NCI-H187 treated with DMSO at 0.1 percent for 48 hours (cell line): ENCODE measurements at regions not wholly inside any gene's neighbourhood (a gene's known extent, or its start where the extent isn't known, plus 50 kb on each side); places are given as distances from the start of the nearest gene placed in this dataset.
"Not testable (repeated sequence)": the region's sequence is repeated elsewhere in the genome, so short reads cannot be mapped to it uniquely, and the experiment has no call there.

ENCODE experiments used
- DNase-seq: peaks from one replicate; lab custom pipeline; 2025; lab: John Stamatoyannopoulos, UW

DNA sequence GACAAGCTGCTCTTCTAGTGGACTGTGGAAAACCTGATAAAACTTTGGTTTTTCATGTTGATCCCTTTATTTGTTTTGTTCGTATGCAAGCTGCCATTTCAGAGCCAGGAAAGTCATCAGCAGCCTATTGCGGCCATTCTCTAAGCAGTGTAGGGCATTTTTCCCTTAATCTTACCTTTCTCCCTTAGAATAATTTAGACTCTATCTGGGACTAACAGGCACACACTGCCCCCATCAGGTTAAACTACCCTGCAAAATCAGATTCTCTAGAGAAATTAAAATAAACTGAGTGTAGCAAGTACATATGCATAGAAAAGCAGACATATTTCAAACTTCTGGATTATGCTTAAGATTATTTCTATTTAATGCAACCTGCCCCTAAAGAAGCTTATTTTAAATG, 347.5 kb downstream of the METTL4 start:
- DNase-seq, result no peak

DNA sequence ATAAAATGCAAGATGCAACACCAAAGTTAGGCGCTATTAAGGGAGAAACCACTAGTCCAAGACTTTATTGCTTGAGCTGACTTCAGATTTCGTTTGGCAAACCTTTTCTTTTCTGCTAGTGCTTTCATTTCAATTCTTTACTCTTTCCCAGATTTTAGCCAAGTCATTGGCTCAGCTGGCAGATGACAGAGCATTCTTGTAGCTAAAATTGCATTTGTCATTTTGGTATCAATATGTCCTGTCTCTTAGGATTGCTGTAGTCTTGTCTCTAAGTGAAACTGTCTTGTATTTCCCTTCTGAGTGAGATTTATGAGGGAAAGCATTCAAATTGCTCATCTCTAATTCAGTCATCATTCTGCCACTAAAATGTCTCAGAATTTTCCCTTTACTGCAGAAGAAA, 335.1 kb downstream of the METTL4 start:
- no peak for DNase-seq

DNA sequence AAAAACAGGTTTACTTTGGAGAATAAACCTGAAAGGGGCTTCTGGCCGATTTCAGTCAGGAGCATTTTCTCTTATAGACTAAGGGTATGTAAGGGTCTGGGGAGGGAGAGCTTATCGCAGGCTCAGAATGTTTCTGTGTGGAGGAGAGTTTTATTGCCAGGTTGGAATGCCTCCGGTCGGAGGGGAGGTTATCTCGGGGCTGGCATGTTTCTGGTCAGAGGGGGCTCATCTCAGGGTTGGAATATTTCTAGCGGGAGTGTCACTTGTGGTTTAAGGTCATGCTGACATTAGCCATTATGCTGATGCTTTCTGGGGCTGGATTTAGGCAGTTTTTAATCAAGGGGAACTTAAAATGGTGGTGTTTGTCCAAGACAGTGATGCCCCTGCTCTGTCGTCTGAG, 333.6 kb downstream of the METTL4 start:
- no peak for DNase-seq

DNA sequence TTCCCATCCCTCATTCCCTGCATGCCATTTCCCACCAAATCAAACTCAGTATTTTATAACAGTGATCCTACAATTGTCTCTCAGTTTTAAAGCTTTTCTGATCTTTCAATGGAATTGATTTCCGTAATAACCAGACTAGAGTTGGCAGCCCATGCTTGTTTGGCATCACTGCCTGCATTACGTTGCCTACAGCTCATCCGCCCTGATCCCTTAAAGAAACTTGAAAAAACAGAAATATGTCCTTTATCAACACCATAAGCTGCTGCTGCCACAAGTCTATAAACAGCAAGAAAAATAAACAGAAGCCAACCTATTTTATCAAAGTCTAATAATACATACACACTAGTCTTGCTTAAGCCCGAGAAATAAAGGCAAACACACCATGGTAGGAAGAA, 331.0 kb downstream of the METTL4 start:
- no peak for DNase-seq

DNA sequence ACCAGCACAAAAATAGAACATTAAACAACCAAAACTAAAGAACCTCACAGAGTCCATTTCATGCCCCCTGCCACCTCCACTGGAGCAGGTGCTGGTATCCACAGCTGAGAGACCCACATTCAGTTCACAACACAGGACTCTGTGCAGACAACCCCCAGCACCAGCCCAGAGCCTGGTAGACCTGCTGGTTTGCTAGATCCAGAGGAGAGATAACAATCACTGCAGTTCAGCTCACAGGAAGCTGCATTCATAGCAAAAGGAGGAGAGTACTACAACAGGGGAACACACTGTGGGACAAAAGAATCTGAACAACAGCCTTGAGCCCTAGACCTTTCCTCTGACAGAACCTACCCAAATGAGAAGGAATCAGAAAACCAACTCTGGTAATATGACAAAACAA, 326.7 kb downstream of the METTL4 start:
- DNase-seq, result no peak

DNA sequence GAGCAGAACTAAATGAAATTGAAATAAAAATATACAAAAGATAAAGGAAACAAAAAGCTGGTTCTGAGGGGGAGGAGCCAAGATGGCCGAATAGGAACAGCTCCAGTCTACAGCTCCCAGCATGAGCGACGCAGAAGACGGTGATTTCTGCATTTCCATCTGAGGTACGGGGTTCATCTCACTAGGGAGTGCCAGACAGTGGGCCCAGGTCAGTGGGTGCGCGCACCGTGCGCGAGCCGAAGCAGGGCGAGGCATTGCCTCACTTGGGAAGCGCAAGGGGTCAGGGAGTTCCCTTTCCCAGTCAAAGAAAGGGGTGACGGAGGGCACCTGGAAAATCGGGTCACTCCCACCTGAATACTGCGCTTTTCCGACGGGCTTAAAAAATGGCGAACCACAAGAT, 324.2 kb downstream of the METTL4 start:
- not testable (repeated sequence) for DNase-seq

DNA sequence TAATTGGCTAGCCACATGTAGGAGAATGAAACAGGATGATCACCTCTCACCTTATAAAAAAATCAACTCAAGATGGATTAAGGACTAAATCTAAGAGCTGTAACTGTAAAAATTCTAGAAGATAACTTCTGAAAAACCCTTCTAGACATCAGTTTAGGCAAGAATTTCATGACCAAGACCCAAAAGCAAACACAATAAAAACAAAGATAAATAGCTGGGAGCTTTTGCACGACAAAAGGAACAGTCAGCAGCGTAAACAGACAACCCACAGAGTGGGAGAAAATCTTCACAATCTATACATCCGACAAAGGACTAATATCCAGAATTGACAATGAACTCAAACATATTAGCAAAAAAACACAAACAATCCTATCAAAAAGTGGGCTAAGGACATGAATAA, 316.3 kb downstream of the METTL4 start:
- no peak for DNase-seq

DNA sequence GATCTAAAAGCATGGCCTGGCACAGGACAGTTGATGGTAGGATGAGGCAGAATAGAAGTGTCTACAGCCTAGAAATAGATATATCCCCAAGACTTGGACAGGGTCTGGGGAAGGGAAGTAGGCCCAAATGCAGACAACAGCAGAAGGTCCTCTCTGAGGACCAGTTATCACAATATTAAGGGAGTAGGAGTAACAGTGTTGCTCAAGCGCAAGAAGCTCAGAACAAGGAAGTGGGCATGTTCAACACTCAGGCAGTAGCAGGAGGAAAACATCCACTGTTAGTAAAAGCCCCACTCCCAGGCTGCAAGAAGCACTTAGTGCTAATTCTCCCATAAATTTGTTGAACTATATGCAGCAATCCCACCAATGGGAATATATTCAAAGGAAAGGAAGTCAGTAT, 314.7 kb downstream of the METTL4 start:
- DNase-seq, result no peak

DNA sequence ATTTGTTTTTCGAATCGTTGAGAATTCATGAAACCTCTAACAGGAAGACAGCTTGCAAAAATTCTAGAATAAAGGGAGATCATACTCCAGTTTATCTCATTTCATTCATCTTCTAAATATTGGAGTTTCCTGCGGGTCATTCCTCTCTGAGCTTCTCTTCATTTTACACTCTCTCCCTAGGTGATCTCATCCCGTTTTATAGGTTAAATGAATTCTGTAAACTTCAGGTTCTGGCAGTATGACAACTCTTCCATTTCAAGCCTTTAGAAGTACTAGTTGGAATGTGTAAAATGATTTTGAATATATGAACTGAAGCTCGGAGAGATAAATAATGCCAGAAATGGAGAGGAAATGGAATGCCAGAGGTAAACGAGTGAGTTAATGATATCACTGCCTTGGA, 312.4 kb downstream of the METTL4 start:
- DNase-seq, result no peak

DNA sequence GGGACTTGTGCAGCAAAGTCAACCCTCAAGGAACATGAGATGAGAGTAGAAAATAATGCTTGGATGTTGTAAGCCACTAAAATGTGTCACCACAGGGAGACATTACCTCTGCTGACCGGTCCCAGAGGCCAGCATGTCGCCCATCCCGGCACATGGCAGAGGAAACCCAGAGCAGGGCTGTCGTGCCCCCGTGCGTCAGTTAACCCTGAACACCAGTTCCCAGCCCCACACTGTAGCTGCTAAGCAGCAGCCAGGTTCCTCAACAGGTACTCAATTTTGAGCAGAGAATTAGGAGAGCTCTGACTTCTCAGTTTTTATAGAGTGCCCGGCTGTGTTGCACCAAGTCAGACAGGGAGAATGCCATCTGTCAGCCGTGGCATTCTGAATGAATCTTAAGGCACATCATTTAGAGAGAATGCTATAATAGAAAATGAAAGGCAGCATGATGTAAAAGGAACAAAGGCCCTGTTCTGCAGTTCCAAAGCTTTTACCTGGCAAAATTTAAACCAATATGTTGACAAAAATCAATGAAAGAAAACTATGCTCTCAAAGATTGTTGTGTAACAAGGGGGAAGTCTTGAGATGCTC, 307.9 kb downstream of the METTL4 start:
- DNase-seq, result no peak

DNA sequence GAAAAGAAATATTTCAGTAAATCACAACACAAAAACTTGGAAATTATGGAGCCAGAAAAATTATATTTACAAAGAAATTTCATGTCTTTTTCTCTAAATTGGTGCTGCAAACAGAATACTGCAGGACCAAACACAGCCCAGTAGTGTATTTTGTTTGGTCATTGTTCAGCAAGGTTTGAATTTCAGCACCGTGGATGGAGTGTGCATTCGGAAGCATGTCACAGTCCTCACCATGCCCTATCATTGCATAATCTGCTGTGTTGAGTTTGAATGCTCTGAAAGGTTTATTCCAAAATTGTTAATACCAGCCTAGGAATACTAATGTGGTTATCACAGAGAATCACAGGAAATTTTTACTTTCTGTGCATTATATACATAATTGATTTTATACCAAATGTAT, 296.7 kb downstream of the METTL4 start:
- DNase-seq, result no peak

DNA sequence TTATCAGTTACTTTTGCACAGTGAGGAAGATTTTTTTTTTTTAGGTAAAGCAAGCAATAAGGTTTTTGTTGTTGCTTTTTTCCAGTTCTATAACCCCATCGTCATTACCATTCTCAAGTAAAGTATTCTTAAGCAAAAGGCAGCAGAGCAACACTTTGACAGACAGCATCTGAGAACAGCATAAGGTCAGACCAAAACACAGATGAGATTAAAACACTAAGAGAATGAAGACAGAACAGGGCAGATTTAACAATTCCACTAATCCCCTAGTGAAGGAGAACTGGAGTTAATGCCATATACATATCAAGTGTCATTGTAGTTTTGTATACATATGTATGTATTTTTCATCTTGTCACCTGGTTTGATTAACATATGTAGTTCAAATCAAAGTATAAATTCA, 290.2 kb downstream of the METTL4 start:
- DNase-seq, result no peak

DNA sequence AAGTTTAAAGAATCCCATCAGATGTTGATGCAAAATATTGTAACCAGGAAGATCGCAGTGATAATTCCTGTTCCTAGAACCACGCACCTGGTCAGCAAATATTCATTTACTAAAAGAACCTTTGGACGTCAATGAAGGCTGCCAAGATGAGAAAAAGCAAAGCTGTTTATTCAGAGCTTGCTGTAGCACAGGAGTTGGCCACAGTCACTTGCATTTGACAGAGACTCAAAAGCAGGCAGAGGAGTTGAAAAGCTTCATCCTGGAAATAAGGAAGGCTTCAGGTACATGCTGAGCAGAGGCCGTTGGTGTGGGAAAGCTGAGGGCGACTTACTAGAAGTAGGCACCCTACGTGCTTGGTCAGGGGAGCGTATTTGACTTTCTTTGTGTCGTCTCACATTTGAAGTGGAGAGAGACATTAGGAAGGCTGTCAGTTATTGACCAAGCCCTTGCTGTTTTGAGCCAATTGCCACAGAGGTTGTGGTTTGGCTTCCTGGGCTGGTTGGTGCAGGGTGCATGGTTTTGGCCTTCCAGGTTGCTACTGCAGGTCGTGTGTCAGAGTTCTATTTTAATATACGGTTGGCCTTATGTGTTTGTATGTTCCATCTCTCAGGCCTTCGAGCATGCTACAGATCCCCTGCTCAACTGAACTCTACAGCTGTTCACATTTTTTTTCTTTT, 289.6 kb downstream of the METTL4 start:
- no peak for DNase-seq

DNA sequence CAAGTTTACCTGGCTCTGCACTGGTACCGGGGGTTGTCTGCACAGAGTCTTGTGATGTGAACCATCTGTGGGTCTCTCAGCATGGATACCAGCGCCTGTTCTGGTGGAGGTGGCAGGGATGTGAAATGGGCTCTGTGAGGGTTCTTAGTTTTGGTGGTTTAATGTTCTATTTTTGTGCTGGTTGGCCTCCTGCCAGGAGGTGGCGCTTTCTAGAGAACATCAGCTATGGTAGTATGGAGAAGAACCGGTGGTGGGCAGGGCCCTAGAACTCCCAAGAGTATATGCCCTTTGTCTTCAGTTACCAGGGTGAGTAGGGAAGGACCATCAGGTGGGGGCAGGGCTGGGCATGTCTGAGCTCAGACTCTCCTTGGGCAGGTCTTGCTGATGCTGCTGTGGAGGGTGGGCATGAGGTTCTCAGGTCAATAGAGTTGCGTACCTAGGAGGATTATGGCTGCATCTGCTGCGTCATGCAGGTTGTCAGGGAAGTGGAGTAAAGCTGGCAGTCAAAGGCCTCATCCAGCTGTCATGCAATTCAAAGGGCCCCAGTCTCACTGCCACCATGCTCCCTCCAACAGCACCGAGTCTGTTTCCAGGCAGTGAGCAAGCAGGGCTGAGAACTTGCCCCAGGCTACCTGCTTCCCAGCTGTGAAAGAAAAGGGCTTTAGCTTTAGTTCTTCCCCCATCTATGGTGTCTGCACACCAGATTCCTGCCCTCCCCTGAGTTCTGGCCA, 278.0 kb downstream of the METTL4 start:
- no peak for DNase-seq

DNA sequence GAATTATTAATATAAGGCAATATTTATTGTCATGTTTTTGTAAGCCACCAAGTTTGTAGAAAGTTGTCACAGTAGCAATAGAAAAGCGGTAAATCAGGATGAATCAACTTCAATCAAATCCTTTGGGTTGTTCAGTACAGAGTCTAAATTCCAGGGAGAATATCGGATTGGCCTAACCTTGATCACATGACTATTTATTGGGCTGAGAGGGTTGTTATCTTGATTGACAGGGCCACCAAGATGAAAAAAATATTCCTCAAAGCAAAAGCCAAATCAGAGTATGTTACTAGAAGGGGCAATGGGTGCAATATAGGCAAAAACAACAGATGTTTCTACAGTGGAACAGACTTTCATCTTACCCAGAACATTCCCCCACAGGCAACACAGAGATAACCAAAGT, 270.0 kb downstream of the METTL4 start:
- DNase-seq, result no peak

DNA sequence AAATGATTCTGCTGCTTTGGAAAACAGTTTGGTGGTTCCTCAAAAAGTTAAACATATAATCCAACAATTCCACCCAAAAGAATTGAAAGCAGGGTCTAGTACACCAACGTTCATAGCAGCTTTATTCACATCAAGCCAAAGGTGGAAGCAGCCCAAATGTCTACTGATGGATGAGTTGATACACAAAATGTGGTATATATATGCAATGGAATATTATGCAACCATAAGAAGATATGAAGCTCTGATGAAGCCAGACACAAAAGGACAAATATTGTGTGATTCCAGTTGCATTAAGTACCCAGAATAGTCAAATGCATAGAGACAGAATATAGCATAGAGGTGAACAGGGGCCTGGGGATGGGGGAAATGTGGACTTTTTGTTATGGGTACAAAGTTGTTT, 269.3 kb downstream of the METTL4 start:
- no peak for DNase-seq

DNA sequence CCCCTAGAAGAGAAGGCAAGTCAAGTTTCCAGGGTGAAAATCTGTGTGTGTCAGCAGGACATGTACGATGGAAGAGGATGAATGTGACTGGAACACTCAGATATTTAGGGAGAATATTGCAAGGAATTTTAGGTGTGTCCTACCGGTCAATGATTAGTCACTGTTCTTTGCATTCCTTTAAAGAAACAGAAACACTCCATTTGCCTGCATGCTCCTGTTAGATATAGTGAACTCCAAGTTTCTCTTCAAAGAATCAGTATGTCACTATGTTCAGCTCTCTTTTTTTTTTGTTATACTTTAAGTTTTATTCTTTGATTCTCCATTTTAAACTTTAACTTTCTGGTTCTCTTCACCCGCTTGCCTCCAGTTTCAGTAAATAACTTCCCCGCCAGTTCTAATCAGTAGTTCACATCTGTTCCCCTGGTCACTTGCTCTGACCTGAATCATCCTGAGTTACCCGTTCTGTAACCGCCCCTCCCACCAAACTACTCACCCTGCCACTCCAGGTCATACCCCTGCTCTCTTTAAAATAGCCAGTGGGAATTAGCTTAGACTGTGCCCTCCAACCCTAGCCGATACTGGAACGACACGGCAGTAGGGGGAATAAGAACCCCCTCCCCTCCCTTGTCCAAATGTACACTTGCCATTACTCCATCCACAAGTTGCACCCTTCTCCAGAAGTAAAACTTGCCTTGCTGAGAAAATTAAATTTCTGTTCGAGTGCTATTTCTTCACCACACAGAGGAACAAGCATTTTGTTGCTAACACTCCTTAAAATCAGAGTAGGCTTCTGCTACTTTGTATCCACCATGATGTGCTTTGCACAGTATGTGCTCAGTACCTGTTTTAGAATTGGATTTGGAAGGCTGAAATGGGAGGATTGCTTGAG, 268.4 kb downstream of the METTL4 start:
- DNase-seq, result no peak

DNA sequence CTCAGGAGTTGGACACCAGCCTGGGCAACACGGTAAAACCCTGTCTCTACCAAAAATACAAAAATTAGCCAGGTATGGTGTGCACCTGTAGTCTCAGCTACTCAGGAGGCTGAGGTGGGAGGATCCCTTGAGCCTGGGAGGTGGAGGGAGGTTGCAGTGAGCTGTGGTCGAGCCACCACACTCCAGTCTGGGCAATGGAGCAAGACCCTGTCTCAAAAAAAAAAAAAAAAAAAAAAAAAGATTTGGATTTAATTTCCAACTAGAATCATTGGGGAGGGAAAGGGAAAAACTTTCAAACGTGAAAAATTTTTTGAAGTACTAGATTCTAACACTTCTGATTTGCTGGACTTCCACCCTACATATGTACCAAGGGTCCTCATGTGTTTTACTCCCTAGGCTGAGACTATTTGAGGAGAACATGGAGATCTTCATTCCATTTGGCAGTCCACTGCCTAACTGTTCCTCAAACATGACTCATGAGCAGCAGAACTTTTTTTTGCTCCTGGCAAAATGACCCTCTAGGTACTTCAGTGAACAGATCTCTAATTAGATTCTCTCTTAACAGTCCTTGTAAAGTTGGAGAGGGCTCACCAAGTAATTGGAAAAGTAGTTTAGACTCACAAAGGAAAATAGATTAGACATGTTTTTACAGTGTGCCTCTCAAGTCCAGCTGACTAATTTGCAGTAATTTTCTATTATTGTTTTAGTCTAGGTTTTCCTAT, 267.6 kb downstream of the METTL4 start:
- DNase-seq, result no peak

DNA sequence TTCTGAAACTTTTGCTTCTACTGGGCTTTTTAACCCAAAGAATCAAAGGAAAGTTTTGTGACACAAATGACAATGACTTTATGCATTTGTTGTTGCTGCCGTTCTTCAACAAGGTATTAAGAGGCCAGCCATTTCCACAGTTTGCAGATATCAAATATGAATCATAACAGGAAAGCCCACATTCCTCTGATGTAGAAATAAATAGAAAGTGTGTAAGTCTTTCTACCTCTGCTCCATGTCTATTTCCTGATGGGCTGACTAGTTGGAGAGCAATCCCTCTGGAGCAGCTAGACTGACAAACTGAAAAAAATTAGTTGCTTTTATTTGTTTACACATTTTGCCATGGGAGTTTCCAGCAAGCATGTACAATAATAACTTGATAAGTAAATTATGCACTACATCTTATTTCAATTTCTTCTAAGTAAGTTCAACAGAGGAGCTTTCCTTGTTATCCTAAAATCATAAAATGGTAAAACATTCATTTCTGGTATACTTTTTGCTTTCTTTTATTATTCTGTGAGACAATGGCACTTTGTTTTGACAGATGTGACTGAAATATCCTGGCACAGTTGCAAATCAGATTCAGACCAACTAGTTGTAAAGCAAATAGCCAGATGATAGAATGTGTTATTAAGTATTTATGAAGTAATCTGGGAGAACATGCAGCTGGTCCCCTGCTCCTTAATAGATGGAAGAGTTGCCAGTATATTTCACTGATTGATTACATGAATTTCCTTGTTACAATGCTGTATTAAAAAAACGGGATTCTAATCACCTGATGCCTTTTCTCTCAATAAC, 266.7 kb downstream of the METTL4 start:
- no peak for DNase-seq

DNA sequence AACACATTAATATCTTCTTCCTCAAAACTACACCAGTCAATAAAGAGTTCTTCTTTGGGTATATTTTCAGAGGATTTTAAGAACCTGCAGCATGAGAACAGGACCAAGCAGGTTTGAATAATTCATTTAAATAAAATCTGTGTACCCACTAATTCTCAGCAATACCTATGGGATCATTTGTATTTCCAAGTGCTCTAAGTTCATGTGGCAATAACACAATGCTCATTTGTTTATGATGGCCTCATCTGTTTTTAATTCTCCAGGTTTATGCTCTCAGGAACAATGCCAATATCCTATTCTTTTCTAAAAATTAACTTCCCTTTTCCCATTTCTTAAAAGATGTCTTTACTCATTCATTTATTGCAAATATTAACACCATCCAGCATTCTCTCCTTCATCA, 264.7 kb downstream of the METTL4 start:
- no peak for DNase-seq

DNA sequence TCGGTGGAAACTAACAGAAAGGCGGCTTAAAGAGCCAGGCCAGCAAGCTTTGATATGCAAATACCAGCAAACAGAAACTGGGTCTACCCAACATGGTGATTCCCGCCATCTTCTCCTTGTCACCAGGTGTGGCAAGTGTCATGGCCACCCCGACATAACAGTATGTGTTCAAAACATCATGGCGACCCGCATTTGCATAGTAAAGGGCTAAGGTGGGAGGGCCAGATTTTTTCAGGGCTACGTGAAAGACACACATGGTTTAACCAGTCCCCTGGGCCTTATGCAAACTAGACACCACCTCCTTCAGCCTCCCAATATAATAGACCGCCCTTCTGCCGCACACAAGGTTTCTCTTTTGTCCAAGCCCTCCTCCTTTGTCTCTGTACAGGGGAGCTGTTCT, 260.4 kb downstream of the METTL4 start:
- no peak for DNase-seq
